SK-N-SH (cell line): ENCODE measurements at regions not wholly inside any gene's neighbourhood (a gene's known extent, or its start where the extent isn't known, plus 50 kb on each side); places are given as distances from the start of the nearest gene placed in this dataset.

Experiments
- CTCF ChIA-PET: fragments of 300-600, 350-600 bp; formaldehyde crosslinking; extraction: SDS; loops from one replicate; lab custom pipeline; 2021; lab: Yijun Ruan, JAX
- POLR2A ChIA-PET: fragments of 350-600 bp; sonication (Branson Sonifier 250); formaldehyde crosslinking; extraction: SDS; loops from one replicate; lab custom pipeline; 2020; ENCODE audit warnings: antibody characterized with exemption, inconsistent platforms; lab: Yijun Ruan, JAX
- DNase-seq: peaks from one replicate; pipeline ENCODE4 v3.0.0; 2012
- H2AFZ ChIP-seq: fragments of 200-600 bp; sonication (generic); 2 replicates; pipeline ENCODE4 v1.8.1; 2016; ENCODE audit warnings: antibody characterized with exemption, mild to moderate bottlenecking, low read depth
- H3F3A ChIP-seq: fragments of 200-600 bp; sonication (generic); replicated peaks from 2 replicates; pipeline ENCODE3; 2016; ENCODE audit warnings: antibody characterized with exemption, mild to moderate bottlenecking; ENCODE audit not compliant: insufficient read depth
- H3K27ac ChIP-seq, 2 experiments: fragments of 200-500 bp in 1 of 2; fragments of 200-600 bp in 1 of 2; sonication (Bioruptor generic) in 1 of 2; sonication (generic), shearing (Covaris generic) in 1 of 2; 2 replicates each; pipeline versions ENCODE4 v1.5.1 to v1.6.1; 2014 to 2016; ENCODE audit warnings: low read depth in 2 of 2, inconsistent platforms in 1 of 2, low read length in 1 of 2, mild to moderate bottlenecking in 1 of 2, mixed read lengths in 1 of 2
- H3K27me3 ChIP-seq: fragments of 200-600 bp; sonication (generic), shearing (Covaris generic); 2 replicates; pipeline ENCODE4 v1.6.1; 2016; ENCODE audit warnings: mixed run types; ENCODE audit not compliant: insufficient read depth
- H3K36me3 ChIP-seq, 2 experiments: fragments of 200-500 bp in 1 of 2; fragments of 200-600 bp in 1 of 2; sonication (Bioruptor generic) in 1 of 2; sonication (generic) in 1 of 2; replicated peaks in 1 of 2; 2 replicates each; pipeline versions ENCODE3 to v1.5.1; 2014 to 2016; ENCODE audit warnings: low read length in 1 of 2, mild to moderate bottlenecking in 1 of 2; ENCODE audit not compliant: insufficient read depth in 2 of 2, control insufficient read depth in 1 of 2
- H3K4me1 ChIP-seq, 2 experiments: fragments of 200-500 bp in 1 of 2; fragments of 200-600 bp in 1 of 2; sonication (Bioruptor generic) in 1 of 2; sonication (generic), shearing (Covaris generic) in 1 of 2; 2 replicates each; pipeline versions ENCODE4 v1.5.1 to v1.6.1; 2014 to 2016; ENCODE audit warnings: low read depth in 1 of 2, low read length in 1 of 2, mixed run types in 1 of 2; ENCODE audit not compliant: insufficient read depth in 2 of 2, control insufficient read depth in 1 of 2
- H3K4me2 ChIP-seq: fragments of 200-600 bp; sonication (generic), shearing (Covaris generic); 2 replicates; pipeline ENCODE4 v1.6.1; 2017; ENCODE audit warnings: mixed run types
- H3K4me3 ChIP-seq, 2 experiments: fragments of 200-500 bp in 1 of 2; fragments of 200-600 bp in 1 of 2; sonication (Bioruptor generic) in 1 of 2; sonication (generic), shearing (Covaris generic) in 1 of 2; 2 replicates each; pipeline versions ENCODE4 v1.5.1 to v1.8.1; 2014 to 2016; ENCODE audit warnings: low read depth in 2 of 2, inconsistent platforms in 1 of 2, low read length in 1 of 2, mild to moderate bottlenecking in 1 of 2, mixed read lengths in 1 of 2, moderate library complexity in 1 of 2
- H3K79me2 ChIP-seq: fragments of 200-600 bp; sonication (generic); 2 replicates; pipeline ENCODE4 v1.8.1; 2017; ENCODE audit warnings: mild to moderate bottlenecking; ENCODE audit not compliant: insufficient read depth
- H3K9ac ChIP-seq: fragments of 200-600 bp; sonication (generic); 2 replicates; pipeline ENCODE4 v1.6.1; 2017; ENCODE audit warnings: mixed run types
- H3K9me2 ChIP-seq: fragments of 200-600 bp; sonication (generic); 2 replicates; pipeline ENCODE4 v1.6.1; 2017; ENCODE audit warnings: mixed run types
- H3K9me3 ChIP-seq: fragments of 200-600 bp; sonication (generic); 2 replicates; pipeline ENCODE4 v1.6.1; 2017; ENCODE audit warnings: mixed run types, mild to moderate bottlenecking, moderate library complexity
- H4K20me1 ChIP-seq: fragments of 200-600 bp; sonication (generic); 2 replicates; pipeline ENCODE4 v1.6.1; 2017; ENCODE audit warnings: mild to moderate bottlenecking, mixed run types; ENCODE audit not compliant: insufficient read depth
- CTCF ChIP-seq: fragments of 200-600 bp; sonication (generic); IDR thresholded peaks from 2 replicates; pipeline ENCODE4 v1.6.1; 2017; ENCODE audit warnings: antibody characterized with exemption, mild to moderate bottlenecking, moderate library complexity
- EZH2phosphoT487 ChIP-seq: fragments of 200-600 bp; sonication (generic); IDR thresholded peaks from 2 replicates; pipeline ENCODE4 v1.6.1; 2017; ENCODE audit warnings: low read depth, mixed run types, mild to moderate bottlenecking, antibody characterized with exemption, moderate library complexity, borderline replicate concordance
- FOXJ3 ChIP-seq: sonication (generic); formaldehyde crosslinking; IDR thresholded peaks from 2 replicates; pipeline ENCODE4 v1.5.1; 2020; ENCODE audit warnings: mild to moderate bottlenecking, missing genetic modification reagents
- GABPA ChIP-seq: IDR thresholded peaks from 2 replicates; pipeline ENCODE4 v1.4.0; 2012; ENCODE audit warnings: low read depth, mild to moderate bottlenecking
- JUND ChIP-seq: IDR thresholded peaks from 2 replicates; pipeline ENCODE4 v1.4.0; 2012
- MEF2A ChIP-seq: IDR thresholded peaks from 2 replicates; pipeline ENCODE4 v1.4.0; 2012; ENCODE audit warnings: low read depth, borderline replicate concordance
- MXI1 ChIP-seq: IDR thresholded peaks from 2 replicates; pipeline ENCODE4 v1.6.1; 2012; ENCODE audit warnings: mild to moderate bottlenecking, low read depth, low read length, improper control_type of control experiment
- NFIC ChIP-seq: IDR thresholded peaks from 2 replicates; pipeline ENCODE4 v1.4.0; 2012; ENCODE audit warnings: borderline replicate concordance
- PBX3 ChIP-seq: IDR thresholded peaks from 2 replicates; pipeline ENCODE4; 2012
- RAD21 ChIP-seq: IDR thresholded peaks from 2 replicates; pipeline ENCODE4 v1.6.1; 2012; ENCODE audit warnings: mild to moderate bottlenecking, low read length
- RCOR1 ChIP-seq: fragments of 150-350 bp; IDR thresholded peaks from 2 replicates; pipeline ENCODE4 v1.6.1; 2017; ENCODE audit warnings: antibody characterized with exemption, low read length
- RFX5 ChIP-seq: IDR thresholded peaks from 2 replicates; pipeline ENCODE4 v1.6.1; 2012; ENCODE audit warnings: mild to moderate bottlenecking, improper control_type of control experiment, low read length
- RXRA ChIP-seq: IDR thresholded peaks from 2 replicates; pipeline ENCODE4 v1.4.0; 2012; ENCODE audit warnings: low read depth, mild to moderate bottlenecking, borderline replicate concordance
- SIN3A ChIP-seq: IDR thresholded peaks from 2 replicates; pipeline ENCODE4 v1.6.1; 2012; ENCODE audit warnings: low read depth, mild to moderate bottlenecking, low read length, moderate library complexity, borderline replicate concordance
- SMC3 ChIP-seq: IDR thresholded peaks from 2 replicates; pipeline ENCODE4 v1.6.1; 2012; ENCODE audit warnings: low read depth, low read length, improper control_type of control experiment
- YY1 ChIP-seq: IDR thresholded peaks from 2 replicates; pipeline ENCODE4 v1.4.0; 2012; ENCODE audit warnings: low read depth, mild to moderate bottlenecking
- WGBS: methylation state at CpG from one replicate; pipeline ENCODE4 v1.1.6; 2017; ENCODE audit warnings: low lambda C conversion rate; 5-methylcytosine and 5-hydroxymethylcytosine counted together
- TF ChIP-seq, protein P1 (sequence below): fragments of 150-350 bp; IDR thresholded peaks from 2 replicates; pipeline ENCODE4 v1.6.1; 2016; ENCODE audit warnings: mild to moderate bottlenecking, low read depth, low read length
- TF ChIP-seq, protein P2 (sequence below): IDR thresholded peaks from 2 replicates; pipeline ENCODE4 v1.4.0; 2012; ENCODE audit warnings: low read depth

DNA sequence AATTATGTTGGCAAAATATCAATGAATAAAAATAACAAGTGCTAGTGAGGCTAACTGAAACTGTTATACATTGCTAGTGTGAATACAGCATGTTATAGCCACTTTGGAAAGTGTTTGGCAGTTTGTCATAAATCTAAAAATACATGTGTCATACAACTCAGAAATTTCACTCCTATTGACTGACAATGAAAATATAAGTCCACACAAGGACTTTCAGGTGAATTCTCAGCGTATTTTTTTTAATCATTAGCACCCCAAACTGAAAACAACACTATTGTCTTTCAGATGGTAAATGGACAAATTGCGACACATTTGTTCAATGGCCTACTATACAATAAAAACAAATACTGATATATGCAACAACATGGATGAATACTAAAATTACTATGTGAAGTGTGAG, 884.8 kb downstream of the TRIB2 start (continued):
- no peak for TF ChIP-seq CTCF

DNA sequence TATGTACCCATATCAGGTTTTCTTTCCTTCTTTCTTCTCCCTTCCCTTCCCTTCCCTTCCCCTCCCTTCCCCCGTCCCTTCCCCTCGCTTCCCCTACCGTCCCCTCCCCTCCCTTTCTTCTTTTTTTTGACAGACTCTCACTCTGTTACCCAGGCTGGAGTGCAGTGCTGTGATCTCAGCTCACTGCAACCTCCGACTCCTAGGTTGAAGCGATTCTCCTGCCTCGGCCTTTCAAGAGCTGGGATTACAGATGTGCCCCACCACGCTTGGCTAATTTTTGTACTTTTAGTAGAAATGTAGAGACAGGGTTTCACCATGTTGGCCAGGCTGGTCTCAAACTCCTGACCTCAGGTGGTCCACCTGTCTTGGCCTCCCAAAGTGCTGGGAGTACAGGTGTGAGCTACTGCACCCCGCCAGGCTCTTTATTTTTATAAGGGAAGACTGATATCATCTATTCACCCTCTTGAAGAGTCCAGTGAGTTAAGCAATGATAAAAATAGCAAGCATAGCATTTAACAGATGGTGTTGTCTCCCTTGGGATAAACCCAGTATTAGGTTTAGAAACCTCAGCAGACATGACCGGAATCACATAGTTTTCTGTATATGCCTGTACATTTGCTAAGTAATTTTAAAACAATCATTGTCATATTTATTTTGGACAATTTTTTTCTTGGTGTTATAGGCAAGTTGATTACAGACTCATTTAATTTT, 888.4 kb downstream of the TRIB2 start:
- no peak overlapping the region for H3K9ac ChIP-seq
- DNase-seq = no peak
- WGBS = 56% methylated on average over 9 of the region's 9 CpGs
- no peak overlapping the region for H3K4me3 ChIP-seq
- ChIA-PET POLR2A (no interaction called here), CTCF (interaction anchor here (1.0 kb wide), 1 partner anchor 42 kb away, joined by 4 read pairs; no protein-coding TSS in a partner anchor)
- no peak overlapping the region for H3K27ac ChIP-seq
- H4K20me1 ChIP-seq = no peaks in the 10 kb centered on the region
- H3K4me1 ChIP-seq = peaks cover 0 to 3% of the 10 kb centered on the region in 2 experiments; a peak in 2 of 4 replicates
- H2AFZ ChIP-seq = no peak overlapping the region
- H3K79me2 ChIP-seq = no peaks in the 10 kb centered on the region
- no peaks in the 10 kb centered on the region for H3F3A ChIP-seq
- H3K9me3 ChIP-seq = no peaks in the 10 kb centered on the region
- no peaks in the 10 kb centered on the region for H3K27me3 ChIP-seq
- no peak overlapping the region for H3K4me2 ChIP-seq
- TF ChIP-seq YY1 = no peak
- no peak for TF ChIP-seq NFIC
- no peak for TF ChIP-seq PBX3
- no peak for TF ChIP-seq RFX5
- no peak for TF ChIP-seq RXRA
- TF ChIP-seq, protein P1, sequence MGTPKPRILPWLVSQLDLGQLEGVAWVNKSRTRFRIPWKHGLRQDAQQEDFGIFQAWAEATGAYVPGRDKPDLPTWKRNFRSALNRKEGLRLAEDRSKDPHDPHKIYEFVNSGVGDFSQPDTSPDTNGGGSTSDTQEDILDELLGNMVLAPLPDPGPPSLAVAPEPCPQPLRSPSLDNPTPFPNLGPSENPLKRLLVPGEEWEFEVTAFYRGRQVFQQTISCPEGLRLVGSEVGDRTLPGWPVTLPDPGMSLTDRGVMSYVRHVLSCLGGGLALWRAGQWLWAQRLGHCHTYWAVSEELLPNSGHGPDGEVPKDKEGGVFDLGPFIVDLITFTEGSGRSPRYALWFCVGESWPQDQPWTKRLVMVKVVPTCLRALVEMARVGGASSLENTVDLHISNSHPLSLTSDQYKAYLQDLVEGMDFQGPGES = no peak
- no peak for TF ChIP-seq GABPA
- no peaks in the 10 kb centered on the region for H3K36me3 ChIP-seq
- no peaks in the 10 kb centered on the region for H3K9me2 ChIP-seq

DNA sequence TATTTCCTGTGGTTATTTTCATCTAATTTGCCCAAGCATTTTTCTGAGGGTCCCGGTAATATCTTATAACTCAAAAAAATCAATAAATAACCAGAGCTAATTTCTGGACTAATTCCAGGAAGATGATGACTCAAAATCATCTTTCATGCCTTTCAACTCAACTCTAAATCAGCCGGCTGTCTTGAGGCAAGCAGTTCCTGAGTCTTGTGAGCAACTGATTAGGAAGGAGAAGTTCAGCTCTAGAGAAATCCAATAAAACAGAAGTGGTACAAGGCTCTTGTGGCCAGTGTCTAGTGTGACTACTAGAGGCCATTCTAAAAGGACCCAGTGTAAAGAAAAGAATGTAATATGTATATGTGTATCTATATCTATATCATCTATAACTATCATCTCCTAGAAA, 890.4 kb downstream of the TRIB2 start:
- Histone ChIP-seq H4K20me1 (no peaks in the 10 kb centered on the region), H3K9me3 (no peaks in the 10 kb centered on the region), H3K36me3 (no peaks in the 10 kb centered on the region), H3K4me2 (no peak overlapping the region), H3F3A (no peaks in the 10 kb centered on the region), H3K4me3 (no peak overlapping the region), H3K27me3 (no peaks in the 10 kb centered on the region), H3K4me1 (peaks cover 0 to 3% of the 10 kb centered on the region in 2 experiments; a peak in 2 of 4 replicates), H3K9me2 (no peaks in the 10 kb centered on the region), H3K9ac (no peak overlapping the region), H3K27ac (no peak overlapping the region), H3K79me2 (no peaks in the 10 kb centered on the region), H2AFZ (no peak overlapping the region)
- ChIA-PET POLR2A (no interaction called here), CTCF (no interaction called here)
- WGBS = 58% methylated on average over 2 of the region's 2 CpGs
- DNase-seq = no peak
- no peak for TF ChIP-seq EZH2phosphoT487
- TF ChIP-seq FOXJ3 (CRISPR knock-in tag) = no peak
- no peak for TF ChIP-seq SMC3
- no peak for TF ChIP-seq RXRA
- TF ChIP-seq, protein P2, sequence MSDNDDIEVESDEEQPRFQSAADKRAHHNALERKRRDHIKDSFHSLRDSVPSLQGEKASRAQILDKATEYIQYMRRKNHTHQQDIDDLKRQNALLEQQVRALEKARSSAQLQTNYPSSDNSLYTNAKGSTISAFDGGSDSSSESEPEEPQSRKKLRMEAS = no peak
- no peak for TF ChIP-seq MXI1
- TF ChIP-seq JUND = no peak
- no peak for TF ChIP-seq MEF2A
- no peak for TF ChIP-seq RFX5
- TF ChIP-seq, protein P1 = no peak
- no peak for TF ChIP-seq RCOR1
- TF ChIP-seq YY1 = no peak
- TF ChIP-seq GABPA = no peak
- no peak for TF ChIP-seq RAD21
- TF ChIP-seq SIN3A = no peak
